ENCODE measurements at regions not wholly inside any gene's neighbourhood (a gene's known extent, or its start where the extent isn't known, plus 50 kb on each side); places are given as distances from the start of the nearest gene placed in this dataset.

GRCh38 chr5:38739011-38739704 is 106.7 kb upstream of the OSMR start:
- H3K4me3 ChIP-seq (ENCODE audit: low read length) = no peak overlapping the region
- no peak overlapping the region for H3K9ac ChIP-seq (ENCODE audit: low read length)
- no peaks in the 10 kb centered on the region for H3K4me1 ChIP-seq (ENCODE audit: control insufficient read depth, insufficient read depth, low read length)
- peak; percentile 9 for DNase-seq (ENCODE audit: low read depth)
- no peaks in the 10 kb centered on the region for H3K27me3 ChIP-seq (replicated peaks; ENCODE audit: control insufficient read depth, insufficient read depth, low read length)
- peaks cover 17% of the 10 kb centered on the region for H3K9me3 ChIP-seq (ENCODE audit: control insufficient read depth, low read length)
- no peaks in the 10 kb centered on the region for H3K36me3 ChIP-seq (ENCODE audit: control insufficient read depth, insufficient read depth, low read length, severe bottlenecking)

- Histone ChIP-seq H3K36me3 (ENCODE audit: control insufficient read depth, insufficient read depth, low read length, severe bottlenecking) (no peaks in the 10 kb centered on the region), H3K4me3 (ENCODE audit: low read length) (no peak overlapping the region), H3K9me3 (ENCODE audit: control insufficient read depth, low read length) (peaks cover 18% of the 10 kb centered on the region), H3K9ac (ENCODE audit: low read length) (no peak overlapping the region), H3K27me3 (replicated peaks; ENCODE audit: control insufficient read depth, insufficient read depth, low read length) (no peaks in the 10 kb centered on the region), H3K4me1 (ENCODE audit: control insufficient read depth, insufficient read depth, low read length) (no peaks in the 10 kb centered on the region)
- no peak for DNase-seq (ENCODE audit: low read depth)
These were observed 106.1 kb upstream of the OSMR start for GRCh38 chr5:38739705-38740045.

GRCh38 chr5:38742821-38743220 is 103.0 kb upstream of the OSMR start:
- no peaks in the 10 kb centered on the region for H3K27me3 ChIP-seq (replicated peaks; ENCODE audit: control insufficient read depth, insufficient read depth, low read length)
- no peak for DNase-seq (ENCODE audit: low read depth)
- no peak overlapping the region for H3K9ac ChIP-seq (ENCODE audit: low read length)
- peaks cover 10% of the 10 kb centered on the region for H3K4me1 ChIP-seq (ENCODE audit: control insufficient read depth, insufficient read depth, low read length)
- H3K36me3 ChIP-seq (ENCODE audit: control insufficient read depth, insufficient read depth, low read length, severe bottlenecking) = no peaks in the 10 kb centered on the region
- no peak overlapping the region for H3K4me3 ChIP-seq (ENCODE audit: low read length)
- peaks cover 18% of the 10 kb centered on the region for H3K9me3 ChIP-seq (ENCODE audit: control insufficient read depth, low read length)

- Histone ChIP-seq H3K36me3 (ENCODE audit: control insufficient read depth, insufficient read depth, low read length, severe bottlenecking) (no peaks in the 10 kb centered on the region), H3K4me3 (ENCODE audit: low read length) (peak overlapping the region; percentile 18), H3K9ac (ENCODE audit: low read length) (no peak overlapping the region), H3K9me3 (ENCODE audit: control insufficient read depth, low read length) (peaks cover 18% of the 10 kb centered on the region), H3K27me3 (replicated peaks; ENCODE audit: control insufficient read depth, insufficient read depth, low read length) (no peaks in the 10 kb centered on the region), H3K4me1 (ENCODE audit: control insufficient read depth, insufficient read depth, low read length) (peaks cover 10% of the 10 kb centered on the region)
- no peak for DNase-seq (ENCODE audit: low read depth)
These were observed 102.2 kb upstream of the OSMR start for GRCh38 chr5:38743562-38743961.

GRCh38 chr5:38745836-38746732 is 99.7 kb upstream of the OSMR start:
- no peak overlapping the region for H3K9ac ChIP-seq (ENCODE audit: low read length)
- peaks cover 18% of the 10 kb centered on the region for H3K9me3 ChIP-seq (ENCODE audit: control insufficient read depth, low read length)
- H3K27me3 ChIP-seq (replicated peaks; ENCODE audit: control insufficient read depth, insufficient read depth, low read length) = no peaks in the 10 kb centered on the region
- peaks cover 10% of the 10 kb centered on the region for H3K4me1 ChIP-seq (ENCODE audit: control insufficient read depth, insufficient read depth, low read length)
- peak; percentile 22 for DNase-seq (ENCODE audit: low read depth)
- no peaks in the 10 kb centered on the region for H3K36me3 ChIP-seq (ENCODE audit: control insufficient read depth, insufficient read depth, low read length, severe bottlenecking)
- no peak overlapping the region for H3K4me3 ChIP-seq (ENCODE audit: low read length)

GRCh38 chr5:38749861-38750260 is 96.0 kb upstream of the OSMR start:
- Histone ChIP-seq H3K9ac (ENCODE audit: low read length) (no peak overlapping the region), H3K36me3 (ENCODE audit: control insufficient read depth, insufficient read depth, low read length, severe bottlenecking) (no peaks in the 10 kb centered on the region), H3K4me3 (ENCODE audit: low read length) (no peak overlapping the region), H3K4me1 (ENCODE audit: control insufficient read depth, insufficient read depth, low read length) (peaks cover 10% of the 10 kb centered on the region), H3K9me3 (ENCODE audit: control insufficient read depth, low read length) (no peaks in the 10 kb centered on the region), H3K27me3 (replicated peaks; ENCODE audit: control insufficient read depth, insufficient read depth, low read length) (no peaks in the 10 kb centered on the region)
- DNase-seq (ENCODE audit: low read depth) = no peak

- H3K9me3 ChIP-seq (ENCODE audit: control insufficient read depth, low read length) = no peaks in the 10 kb centered on the region
- H3K4me1 ChIP-seq (ENCODE audit: control insufficient read depth, insufficient read depth, low read length) = peaks cover 18% of the 10 kb centered on the region
- no peaks in the 10 kb centered on the region for H3K27me3 ChIP-seq (replicated peaks; ENCODE audit: control insufficient read depth, insufficient read depth, low read length)
- no peak overlapping the region for H3K4me3 ChIP-seq (ENCODE audit: low read length)
- DNase-seq (ENCODE audit: low read depth) = no peak
- no peaks in the 10 kb centered on the region for H3K36me3 ChIP-seq (ENCODE audit: control insufficient read depth, insufficient read depth, low read length, severe bottlenecking)
- no peak overlapping the region for H3K9ac ChIP-seq (ENCODE audit: low read length)
These were observed 94.7 kb upstream of the OSMR start for GRCh38 chr5:38751103-38751502.

GRCh38 chr5:38752012-38752536 is 93.7 kb upstream of the OSMR start:
- Histone ChIP-seq H3K27me3 (replicated peaks; ENCODE audit: control insufficient read depth, insufficient read depth, low read length) (no peaks in the 10 kb centered on the region), H3K36me3 (ENCODE audit: control insufficient read depth, insufficient read depth, low read length, severe bottlenecking) (no peaks in the 10 kb centered on the region), H3K9me3 (ENCODE audit: control insufficient read depth, low read length) (no peaks in the 10 kb centered on the region), H3K4me1 (ENCODE audit: control insufficient read depth, insufficient read depth, low read length) (peaks cover 12% of the 10 kb centered on the region), H3K9ac (ENCODE audit: low read length) (no peak overlapping the region), H3K4me3 (ENCODE audit: low read length) (no peak overlapping the region)
- DNase-seq (ENCODE audit: low read depth) = no peak

- Histone ChIP-seq H3K4me1 (ENCODE audit: control insufficient read depth, insufficient read depth, low read length) (peaks cover 17% of the 10 kb centered on the region), H3K9ac (ENCODE audit: low read length) (no peak overlapping the region), H3K36me3 (ENCODE audit: control insufficient read depth, insufficient read depth, low read length, severe bottlenecking) (no peaks in the 10 kb centered on the region), H3K4me3 (ENCODE audit: low read length) (no peak overlapping the region), H3K27me3 (replicated peaks; ENCODE audit: control insufficient read depth, insufficient read depth, low read length) (no peaks in the 10 kb centered on the region), H3K9me3 (ENCODE audit: control insufficient read depth, low read length) (no peaks in the 10 kb centered on the region)
- DNase-seq (ENCODE audit: low read depth) = no peak
These were observed 93.2 kb upstream of the OSMR start for GRCh38 chr5:38752622-38753021.

GRCh38 chr5:38753141-38753540 is 92.7 kb upstream of the OSMR start:
- Histone ChIP-seq H3K9me3 (ENCODE audit: control insufficient read depth, low read length) (no peaks in the 10 kb centered on the region), H3K9ac (ENCODE audit: low read length) (no peak overlapping the region), H3K4me3 (ENCODE audit: low read length) (no peak overlapping the region), H3K4me1 (ENCODE audit: control insufficient read depth, insufficient read depth, low read length) (peaks cover 21% of the 10 kb centered on the region), H3K36me3 (ENCODE audit: control insufficient read depth, insufficient read depth, low read length, severe bottlenecking) (no peaks in the 10 kb centered on the region), H3K27me3 (replicated peaks; ENCODE audit: control insufficient read depth, insufficient read depth, low read length) (no peaks in the 10 kb centered on the region)
- no peak for DNase-seq (ENCODE audit: low read depth)

- no peaks in the 10 kb centered on the region for H3K27me3 ChIP-seq (replicated peaks; ENCODE audit: control insufficient read depth, insufficient read depth, low read length)
- H3K9me3 ChIP-seq (ENCODE audit: control insufficient read depth, low read length) = no peaks in the 10 kb centered on the region
- H3K4me3 ChIP-seq (ENCODE audit: low read length) = no peak overlapping the region
- no peak for DNase-seq (ENCODE audit: low read depth)
- H3K9ac ChIP-seq (ENCODE audit: low read length) = no peak overlapping the region
- no peaks in the 10 kb centered on the region for H3K36me3 ChIP-seq (ENCODE audit: control insufficient read depth, insufficient read depth, low read length, severe bottlenecking)
- H3K4me1 ChIP-seq (ENCODE audit: control insufficient read depth, insufficient read depth, low read length) = peaks cover 25% of the 10 kb centered on the region
These were observed 92.0 kb upstream of the OSMR start for GRCh38 chr5:38753776-38754175.
